NCI-H2196 (cell line): ENCODE measurements at regions not wholly inside any gene's neighbourhood (a gene's known extent, or its start where the extent isn't known, plus 50 kb on each side); places are given as distances from the start of the nearest gene placed in this dataset.

ENCODE experiments used
- DNase-seq: peaks from one replicate; lab custom pipeline; 2025; ENCODE audit not compliant: unreplicated experiment; lab: John Stamatoyannopoulos, UW

- no peak for DNase-seq
These were observed 96.1 kb downstream of the ARL6IP6 start for GRCh38 chr2:152814475-152815030.

- no peak for DNase-seq
These were observed 94.9 kb downstream of the ARL6IP6 start for GRCh38 chr2:152813351-152813750.
